ENCODE measurements at regions not wholly inside any gene's neighbourhood (a gene's known extent, or its start where the extent isn't known, plus 50 kb on each side); places are given as distances from the start of the nearest gene placed in this dataset.

DNA sequence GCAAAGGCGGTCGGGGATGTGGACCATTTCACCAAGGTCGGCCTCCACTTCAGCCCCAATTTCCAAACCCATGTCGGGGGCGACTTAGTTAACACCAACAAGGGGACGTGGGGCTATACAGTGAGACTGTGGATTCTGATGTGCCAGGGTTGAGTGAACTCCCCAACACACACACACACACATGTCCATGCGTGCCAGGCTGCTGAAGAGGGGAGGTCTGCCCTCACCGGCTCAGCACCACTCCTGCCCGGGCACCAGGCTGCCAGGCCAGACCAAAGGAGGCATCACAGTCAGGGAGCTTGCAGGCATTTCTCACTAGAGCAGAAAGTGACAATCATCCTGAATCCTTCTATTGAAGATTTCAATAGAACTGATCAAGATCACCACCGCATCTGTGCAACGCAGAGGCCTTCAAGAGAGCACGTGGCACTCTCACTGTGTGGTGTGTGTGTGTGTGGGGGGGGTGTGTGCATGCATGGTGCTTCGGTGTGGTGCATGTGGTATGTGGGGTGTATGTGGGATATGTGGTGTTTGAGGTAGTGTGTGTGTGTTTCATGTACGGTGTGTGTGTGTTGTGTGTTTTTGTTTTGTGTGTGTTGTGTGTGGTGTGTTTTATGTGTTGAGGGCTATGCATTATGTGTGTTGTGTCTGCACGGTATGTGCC is 403.5 kb upstream of the RNF32 start:
- TF ChIP-seq CTCF (IDR thresholded peaks at IDR 0.05) (no peak), EZH2 (IDR thresholded peaks at IDR 0.05; ENCODE audit: borderline replicate concordance, insufficient read depth, low read depth, low read length, poor library complexity, severe bottlenecking) (no peak)

All from B cell (primary cell).